WERI-Rb-1 (cell line): ENCODE measurements at regions not wholly inside any gene's neighbourhood (a gene's known extent, or its start where the extent isn't known, plus 50 kb on each side); places are given as distances from the start of the nearest gene placed in this dataset.
"Not testable (repeated sequence)": the region's sequence is repeated elsewhere in the genome, so short reads cannot be mapped to it uniquely, and the experiment has no call there.

ENCODE experiments used
- DNase-seq: peaks from one replicate; pipeline ENCODE4 v3.0.0-alpha.2; 2020
- H3K27ac ChIP-seq: fragments of 250-450 bp; sonication (Bioruptor Pico); 2 replicates; pipeline ENCODE4 v1.5.1; 2020; ENCODE audit warnings: mild to moderate bottlenecking, moderate library complexity
- H3K27me3 ChIP-seq: fragments of 250-450 bp; sonication (Bioruptor Pico); 2 replicates; pipeline ENCODE4 v1.5.1; 2021; ENCODE audit warnings: mild to moderate bottlenecking, low read depth, moderate library complexity; ENCODE audit not compliant: insufficient read depth, severe bottlenecking
- H3K36me3 ChIP-seq: fragments of 250-450 bp; sonication (Bioruptor Pico); 2 replicates; pipeline ENCODE4 v1.5.1; 2020; ENCODE audit warnings: mild to moderate bottlenecking, moderate library complexity
- H3K4me3 ChIP-seq: 2 replicates; pipeline ENCODE4 v1.5.1; 2011; ENCODE audit warnings: low read depth, mild to moderate bottlenecking, control low read depth, low read length
- H3K9me3 ChIP-seq: fragments of 250-450 bp; sonication (Bioruptor Pico); 2 replicates; pipeline ENCODE4 v1.5.1; 2021; ENCODE audit warnings: mild to moderate bottlenecking, moderate library complexity; ENCODE audit not compliant: severe bottlenecking
- TF ChIP-seq, protein P1 (sequence below): IDR thresholded peaks from 2 replicates; pipeline ENCODE4 v1.5.1; 2011; ENCODE audit warnings: low read depth, mild to moderate bottlenecking, control low read depth, inconsistent platforms, low read length

DNA sequence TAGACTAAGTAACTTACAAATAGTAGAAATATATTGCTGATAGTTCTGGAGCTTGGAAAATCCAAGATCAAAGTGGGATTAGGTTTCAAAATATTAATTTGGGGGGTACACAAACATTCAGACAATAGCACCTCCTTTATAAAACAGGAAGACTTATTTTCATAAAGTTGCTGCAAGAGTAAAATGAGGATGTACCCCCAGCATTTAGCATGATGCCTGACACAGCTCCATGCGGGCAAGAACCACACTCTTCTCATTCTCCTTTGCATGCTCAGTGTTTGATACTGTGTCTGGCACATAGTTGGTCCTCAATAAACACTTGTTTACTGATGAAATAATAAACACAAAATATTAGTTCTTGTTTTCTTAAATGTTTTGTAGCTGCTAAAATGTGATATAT lies 332.9 kb downstream of the TFAP2A start:
- no peak for DNase-seq
- H3K27me3 ChIP-seq: no peaks in the 10 kb centered on the region
- H3K4me3 ChIP-seq: no peak overlapping the region
- H3K36me3 ChIP-seq: no peaks in the 10 kb centered on the region
- TF ChIP-seq, protein P1, sequence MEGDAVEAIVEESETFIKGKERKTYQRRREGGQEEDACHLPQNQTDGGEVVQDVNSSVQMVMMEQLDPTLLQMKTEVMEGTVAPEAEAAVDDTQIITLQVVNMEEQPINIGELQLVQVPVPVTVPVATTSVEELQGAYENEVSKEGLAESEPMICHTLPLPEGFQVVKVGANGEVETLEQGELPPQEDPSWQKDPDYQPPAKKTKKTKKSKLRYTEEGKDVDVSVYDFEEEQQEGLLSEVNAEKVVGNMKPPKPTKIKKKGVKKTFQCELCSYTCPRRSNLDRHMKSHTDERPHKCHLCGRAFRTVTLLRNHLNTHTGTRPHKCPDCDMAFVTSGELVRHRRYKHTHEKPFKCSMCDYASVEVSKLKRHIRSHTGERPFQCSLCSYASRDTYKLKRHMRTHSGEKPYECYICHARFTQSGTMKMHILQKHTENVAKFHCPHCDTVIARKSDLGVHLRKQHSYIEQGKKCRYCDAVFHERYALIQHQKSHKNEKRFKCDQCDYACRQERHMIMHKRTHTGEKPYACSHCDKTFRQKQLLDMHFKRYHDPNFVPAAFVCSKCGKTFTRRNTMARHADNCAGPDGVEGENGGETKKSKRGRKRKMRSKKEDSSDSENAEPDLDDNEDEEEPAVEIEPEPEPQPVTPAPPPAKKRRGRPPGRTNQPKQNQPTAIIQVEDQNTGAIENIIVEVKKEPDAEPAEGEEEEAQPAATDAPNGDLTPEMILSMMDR: no peak
- H3K9me3 ChIP-seq: no peaks in the 10 kb centered on the region
- H3K27ac ChIP-seq: no peak overlapping the region

DNA sequence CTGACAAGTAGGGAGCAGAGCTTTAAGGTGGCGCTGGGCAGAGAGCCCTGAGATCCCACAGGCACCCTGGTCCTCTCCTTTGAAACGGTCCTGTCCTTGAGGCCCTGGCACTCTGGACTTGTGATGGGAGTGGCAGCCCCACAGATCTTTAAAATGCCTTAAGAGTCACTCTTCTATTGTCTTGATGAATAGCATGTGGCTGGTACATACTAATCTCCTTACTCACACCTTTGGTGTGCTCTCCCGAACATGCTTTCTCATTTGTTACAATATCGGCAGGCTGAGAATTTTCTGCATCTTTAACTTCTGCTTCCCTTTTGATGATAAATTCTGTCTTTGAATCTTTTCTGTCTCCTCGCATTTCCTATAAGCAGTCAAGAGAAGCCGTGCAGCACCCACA lies 333.8 kb downstream of the TFAP2A start:
- no peaks in the 10 kb centered on the region for H3K9me3 ChIP-seq

DNA sequence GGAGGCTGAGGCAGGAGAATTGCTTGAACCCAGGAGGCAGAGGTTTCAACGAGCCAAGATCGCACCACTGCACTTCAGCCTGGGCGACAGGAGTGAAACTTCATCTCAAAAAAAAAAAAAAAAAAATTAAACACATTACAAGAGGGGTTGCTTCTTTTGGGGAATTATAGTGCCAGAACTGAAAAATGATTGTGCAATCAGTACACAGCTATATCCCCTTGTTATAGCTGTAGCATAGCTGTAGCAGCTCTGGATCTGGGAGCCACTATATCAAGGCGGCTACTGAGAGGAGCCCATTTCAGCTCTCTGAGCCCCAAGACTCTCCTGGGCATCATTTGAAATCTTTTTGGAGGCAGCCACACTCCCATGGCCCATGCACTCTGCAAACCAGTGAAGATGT lies 334.3 kb downstream of the TFAP2A start:
- TF ChIP-seq, protein P1: no peak
- no peak for DNase-seq
- H3K36me3 ChIP-seq: no peaks in the 10 kb centered on the region
- no peak overlapping the region for H3K4me3 ChIP-seq
- no peaks in the 10 kb centered on the region for H3K9me3 ChIP-seq
- no peak overlapping the region for H3K27ac ChIP-seq
- H3K27me3 ChIP-seq: no peaks in the 10 kb centered on the region

More for the DNA sequence above, 333.8 kb downstream of the TFAP2A start:
- H3K36me3 ChIP-seq: no peaks in the 10 kb centered on the region
- no peak for DNase-seq
- H3K27me3 ChIP-seq: no peaks in the 10 kb centered on the region
- H3K4me3 ChIP-seq: no peak overlapping the region
- TF ChIP-seq, protein P1: no peak
- no peak overlapping the region for H3K27ac ChIP-seq

DNA sequence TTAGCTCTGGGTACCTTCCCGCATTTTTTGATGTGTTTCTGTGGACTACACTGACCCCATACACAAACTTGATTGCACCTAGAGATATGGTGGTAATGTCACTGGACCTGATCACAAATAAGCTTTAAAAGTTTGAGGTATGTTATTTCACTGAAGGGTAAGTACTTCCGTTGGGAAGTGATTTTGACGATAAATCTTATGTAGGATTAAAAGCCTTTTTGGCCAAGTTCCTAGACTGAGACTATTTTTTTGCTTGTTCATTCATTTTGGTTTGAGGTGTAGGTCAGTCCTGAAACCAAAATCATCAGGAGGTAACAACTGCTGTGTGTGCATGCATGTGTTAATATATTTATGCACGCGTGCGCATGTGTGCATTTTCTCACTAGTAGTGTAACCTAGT lies 336.3 kb downstream of the TFAP2A start:
- TF ChIP-seq, protein P1: no peak
- Histone ChIP-seq H3K9me3 (peaks cover 6% of the 10 kb centered on the region), H3K27me3 (no peaks in the 10 kb centered on the region), H3K27ac (no peak overlapping the region), H3K4me3 (no peak overlapping the region), H3K36me3 (no peaks in the 10 kb centered on the region)
- DNase-seq: no peak

DNA sequence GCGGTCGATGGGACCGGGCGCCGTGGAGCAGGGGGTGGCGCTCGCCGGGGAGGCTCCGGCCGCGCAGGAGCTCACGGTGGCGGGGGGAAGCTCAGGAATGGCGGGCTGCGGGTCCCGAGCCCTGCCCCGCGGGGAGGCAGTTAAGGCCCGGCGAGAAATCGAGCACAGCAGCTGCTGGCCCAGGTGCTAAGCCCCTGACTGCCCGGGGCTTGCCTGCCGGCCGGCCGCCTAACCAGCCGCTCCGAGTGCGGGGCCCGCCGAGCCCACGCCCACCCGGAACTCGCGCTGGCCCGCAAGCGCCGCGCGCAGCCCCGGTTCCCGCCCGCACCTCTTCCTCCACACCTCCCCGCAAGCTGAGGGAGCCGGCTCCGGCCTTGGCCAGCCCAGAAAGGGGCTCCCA lies 340.1 kb downstream of the TFAP2A start:
- not testable (repeated sequence) for DNase-seq, H3K27ac ChIP-seq, H3K36me3 ChIP-seq, H3K27me3 ChIP-seq, H3K4me3 ChIP-seq, H3K9me3 ChIP-seq

DNA sequence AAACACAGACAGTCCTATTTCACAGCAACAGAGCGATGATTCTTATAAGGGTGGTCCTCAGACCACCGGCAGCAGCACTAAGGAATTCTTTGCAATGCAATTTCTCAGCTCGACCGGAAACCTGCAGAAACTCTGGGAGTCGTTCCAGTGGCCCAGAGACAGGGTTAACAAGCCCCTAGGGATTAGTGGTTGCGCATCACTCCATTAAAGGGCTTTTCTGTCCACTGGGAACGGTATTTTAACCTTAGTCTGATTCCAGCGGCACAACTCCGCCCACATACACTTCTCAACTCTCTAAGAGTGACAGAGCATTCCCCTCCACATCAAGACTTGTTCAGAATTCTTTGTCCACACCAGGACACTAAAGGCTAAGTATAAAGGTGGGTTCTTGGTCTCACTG lies 341.5 kb downstream of the TFAP2A start:
- H3K9me3 ChIP-seq: peaks cover 6% of the 10 kb centered on the region
- TF ChIP-seq, protein P1: no peak
- H3K4me3 ChIP-seq: no peak overlapping the region
- H3K36me3 ChIP-seq: no peaks in the 10 kb centered on the region
- no peak for DNase-seq
- no peak overlapping the region for H3K27ac ChIP-seq
- no peaks in the 10 kb centered on the region for H3K27me3 ChIP-seq
